Lower leg skin (tissue), 4 donors: ENCODE measurements at regions not wholly inside any gene's neighbourhood (a gene's known extent, or its start where the extent isn't known, plus 50 kb on each side); places are given as distances from the start of the nearest gene placed in this dataset.

ENCODE experiments used
- DNase-seq, 2 donors: peaks; one replicate each; pipeline ENCODE4 v3.0.0-alpha.2; 2019; ENCODE audit warnings: low spot score in 2 of 2
- H3K4me3 ChIP-seq: fragments of 200-600 bp; sonication (generic); 2 replicates; pipeline ENCODE4 v1.5.1; 2017; ENCODE audit warnings: mild to moderate bottlenecking, low read depth; ENCODE audit not compliant: poor library complexity, severe bottlenecking
- CTCF ChIP-seq, 3 donors: fragments of 450-650 bp; IDR thresholded peaks; one replicate each; pipeline ENCODE4 v1.5.1; 2016; ENCODE audit warnings: antibody characterized with exemption in 3 of 3, mild to moderate bottlenecking in 3 of 3, moderate library complexity in 2 of 3
- POLR2A ChIP-seq, 2 donors: fragments of 450-650 bp; IDR thresholded peaks; one replicate each; pipeline ENCODE4 v1.6.1; 2016 to 2017; ENCODE audit warnings: antibody characterized with exemption in 2 of 2, mild to moderate bottlenecking in 1 of 2, moderate library complexity in 1 of 2
- WGBS, 2 donors: methylation state at CpG; one replicate each; pipeline ENCODE4 v1.1.5; 2018; 5-methylcytosine and 5-hydroxymethylcytosine counted together
- intact Hi-C: fragments of 100-400 bp; cut with DNase I; formaldehyde crosslinking; loops from one replicate; pipeline ENCODE4 v1.15.0; 2023; ENCODE audit warnings: low total_unique reads

- no peak overlapping the region for H3K4me3 ChIP-seq
- intact Hi-C loops: no loop called here
- no peak for DNase-seq
- TF ChIP-seq CTCF (IDR thresholded peaks at IDR 0.05) (no peak), POLR2A (IDR thresholded peaks at IDR 0.05) (no peak)
Observed at GRCh38 chr1:68705466-68705865, 208.6 kb upstream of the DEPDC1 start.

- 85% methylated on average over 4 of the region's 4 CpGs for WGBS, 2 donors
- DNase-seq: no peak
Observed at GRCh38 chr1:68706639-68707317, 209.9 kb upstream of the DEPDC1 start.

GRCh38 chr1:68717330-68717729 lies 220.4 kb upstream of the DEPDC1 start:
- intact Hi-C loops: no loop called here
- 46 to 54% methylated on average over 1 of the region's 1 CpG for WGBS, 2 donors
- no peak for DNase-seq
- TF ChIP-seq CTCF (IDR thresholded peaks at IDR 0.05) (no peak), POLR2A (IDR thresholded peaks at IDR 0.05) (no peak)
- H3K4me3 ChIP-seq: no peak overlapping the region

More at GRCh38 chr1:68706639-68707317, 209.9 kb upstream of the DEPDC1 start:
- intact Hi-C loops: no loop called here
- TF ChIP-seq CTCF (IDR thresholded peaks at IDR 0.05) (no peak), POLR2A (IDR thresholded peaks at IDR 0.05) (no peak)
- H3K4me3 ChIP-seq: no peak overlapping the region

- TF ChIP-seq CTCF (IDR thresholded peaks at IDR 0.05) (no peak), POLR2A (IDR thresholded peaks at IDR 0.05) (no peak)
- WGBS, 2 donors: 81 to 90% methylated on average over 1 of the region's 1 CpG
- intact Hi-C loops: no loop called here
- no peak for DNase-seq
- no peak overlapping the region for H3K4me3 ChIP-seq
Observed at GRCh38 chr1:68720476-68720875, 223.6 kb upstream of the DEPDC1 start.

GRCh38 chr1:68723791-68724190 lies 226.9 kb upstream of the DEPDC1 start:
- no peak overlapping the region for H3K4me3 ChIP-seq
- 94 to 95% methylated on average over 1 of the region's 1 CpG for WGBS, 2 donors
- intact Hi-C loops: no loop called here
- DNase-seq: no peak
- TF ChIP-seq POLR2A (IDR thresholded peaks at IDR 0.05) (no peak), CTCF (IDR thresholded peaks at IDR 0.05) (no peak)
